ENCODE measurements at regions not wholly inside any gene's neighbourhood (a gene's known extent, or its start where the extent isn't known, plus 50 kb on each side); places are given as distances from the start of the nearest gene placed in this dataset.

DNA sequence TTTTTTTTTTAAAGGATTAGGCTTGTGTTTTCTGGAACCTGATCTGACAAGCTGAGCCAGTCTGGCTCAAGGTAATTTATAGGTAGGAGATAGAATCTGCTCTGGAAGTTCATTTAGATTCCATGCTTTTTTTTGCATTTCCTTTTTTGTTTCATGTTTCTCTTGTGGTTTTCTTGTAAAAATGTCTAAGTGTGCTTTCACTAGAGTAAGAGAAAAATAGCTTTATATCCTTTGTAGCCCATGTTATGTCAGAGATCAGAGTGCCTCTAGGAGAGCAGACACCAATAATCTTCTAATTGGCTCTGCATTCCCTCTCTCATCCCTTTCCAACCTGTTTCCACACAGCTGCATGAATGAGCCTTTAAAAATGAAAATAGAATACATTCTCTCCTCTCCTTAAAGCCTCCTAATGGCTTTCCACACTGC, 389.8 kb upstream of the KCNMB2 start:
- H3K79me2 ChIP-seq (ENCODE audit: control insufficient read depth, low read length): no peaks in the 10 kb centered on the region
- H3K27me3 ChIP-seq (ENCODE audit: control insufficient read depth, low read length): no peaks in the 10 kb centered on the region
- no peaks in the 10 kb centered on the region for H3K36me3 ChIP-seq (ENCODE audit: control insufficient read depth, low read length)
- H3K9me2 ChIP-seq (replicated peaks; ENCODE audit: control insufficient read depth, low read length): no peaks in the 10 kb centered on the region
- no peak overlapping the region for H3K27ac ChIP-seq (ENCODE audit: low read depth, low read length)
- no peak overlapping the region for H3K4me3 ChIP-seq (ENCODE audit: low read length)
- TF ChIP-seq EZH2phosphoT487 (IDR thresholded peaks at IDR 0.05; ENCODE audit: borderline replicate concordance, low read length): no peak
- TF ChIP-seq, protein P1, sequence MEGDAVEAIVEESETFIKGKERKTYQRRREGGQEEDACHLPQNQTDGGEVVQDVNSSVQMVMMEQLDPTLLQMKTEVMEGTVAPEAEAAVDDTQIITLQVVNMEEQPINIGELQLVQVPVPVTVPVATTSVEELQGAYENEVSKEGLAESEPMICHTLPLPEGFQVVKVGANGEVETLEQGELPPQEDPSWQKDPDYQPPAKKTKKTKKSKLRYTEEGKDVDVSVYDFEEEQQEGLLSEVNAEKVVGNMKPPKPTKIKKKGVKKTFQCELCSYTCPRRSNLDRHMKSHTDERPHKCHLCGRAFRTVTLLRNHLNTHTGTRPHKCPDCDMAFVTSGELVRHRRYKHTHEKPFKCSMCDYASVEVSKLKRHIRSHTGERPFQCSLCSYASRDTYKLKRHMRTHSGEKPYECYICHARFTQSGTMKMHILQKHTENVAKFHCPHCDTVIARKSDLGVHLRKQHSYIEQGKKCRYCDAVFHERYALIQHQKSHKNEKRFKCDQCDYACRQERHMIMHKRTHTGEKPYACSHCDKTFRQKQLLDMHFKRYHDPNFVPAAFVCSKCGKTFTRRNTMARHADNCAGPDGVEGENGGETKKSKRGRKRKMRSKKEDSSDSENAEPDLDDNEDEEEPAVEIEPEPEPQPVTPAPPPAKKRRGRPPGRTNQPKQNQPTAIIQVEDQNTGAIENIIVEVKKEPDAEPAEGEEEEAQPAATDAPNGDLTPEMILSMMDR (IDR thresholded peaks at IDR 0.05; ENCODE audit: low read depth, low read length, poor library complexity, severe bottlenecking): no peak
- no peaks in the 10 kb centered on the region for H3K9me3 ChIP-seq (ENCODE audit: control insufficient read depth, insufficient read depth, low read length)
- no peak overlapping the region for H3K4me2 ChIP-seq (ENCODE audit: low read length)
- no peaks in the 10 kb centered on the region for H3F3A ChIP-seq (ENCODE audit: control insufficient read depth, insufficient read depth)
- no peaks in the 10 kb centered on the region for H3K4me1 ChIP-seq (ENCODE audit: control insufficient read depth, low read length)
- no peaks in the 10 kb centered on the region for H4K20me1 ChIP-seq (ENCODE audit: control insufficient read depth, insufficient read depth, low read depth, low read length)

DNA sequence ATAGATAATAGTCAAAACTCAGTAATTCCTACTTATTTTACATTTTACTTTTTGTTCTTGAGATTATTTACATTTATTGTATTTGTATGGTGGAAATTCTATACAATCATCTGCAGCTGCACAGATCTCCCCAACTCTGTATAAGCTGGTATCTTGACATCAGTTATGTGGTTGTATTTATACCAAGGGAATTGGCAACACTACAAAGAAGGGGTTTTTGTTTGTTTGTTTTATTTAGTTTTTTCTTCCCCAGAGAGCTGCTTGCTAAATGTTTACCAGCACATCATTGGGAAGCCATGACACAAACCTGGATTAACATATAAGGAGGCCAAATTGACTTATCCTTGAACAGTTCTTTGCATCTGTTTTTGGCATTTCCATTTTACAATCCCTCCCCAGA, 389.2 kb upstream of the KCNMB2 start:
- Histone ChIP-seq H3K4me2 (ENCODE audit: low read length) (no peak overlapping the region), H3K4me3 (ENCODE audit: low read length) (no peak overlapping the region), H3K4me1 (ENCODE audit: control insufficient read depth, low read length) (no peaks in the 10 kb centered on the region), H3K36me3 (ENCODE audit: control insufficient read depth, low read length) (no peaks in the 10 kb centered on the region), H3K79me2 (ENCODE audit: control insufficient read depth, low read length) (no peaks in the 10 kb centered on the region), H3K9me2 (replicated peaks; ENCODE audit: control insufficient read depth, low read length) (no peaks in the 10 kb centered on the region), H3F3A (ENCODE audit: control insufficient read depth, insufficient read depth) (no peaks in the 10 kb centered on the region), H3K27me3 (ENCODE audit: control insufficient read depth, low read length) (no peaks in the 10 kb centered on the region), H4K20me1 (ENCODE audit: control insufficient read depth, insufficient read depth, low read depth, low read length) (no peaks in the 10 kb centered on the region), H3K27ac (ENCODE audit: low read depth, low read length) (no peak overlapping the region), H3K9me3 (ENCODE audit: control insufficient read depth, insufficient read depth, low read length) (no peaks in the 10 kb centered on the region)
- no peak for TF ChIP-seq EZH2phosphoT487 (IDR thresholded peaks at IDR 0.05; ENCODE audit: borderline replicate concordance, low read length)
- TF ChIP-seq, protein P1 (IDR thresholded peaks at IDR 0.05; ENCODE audit: low read depth, low read length, poor library complexity, severe bottlenecking): no peak

DNA sequence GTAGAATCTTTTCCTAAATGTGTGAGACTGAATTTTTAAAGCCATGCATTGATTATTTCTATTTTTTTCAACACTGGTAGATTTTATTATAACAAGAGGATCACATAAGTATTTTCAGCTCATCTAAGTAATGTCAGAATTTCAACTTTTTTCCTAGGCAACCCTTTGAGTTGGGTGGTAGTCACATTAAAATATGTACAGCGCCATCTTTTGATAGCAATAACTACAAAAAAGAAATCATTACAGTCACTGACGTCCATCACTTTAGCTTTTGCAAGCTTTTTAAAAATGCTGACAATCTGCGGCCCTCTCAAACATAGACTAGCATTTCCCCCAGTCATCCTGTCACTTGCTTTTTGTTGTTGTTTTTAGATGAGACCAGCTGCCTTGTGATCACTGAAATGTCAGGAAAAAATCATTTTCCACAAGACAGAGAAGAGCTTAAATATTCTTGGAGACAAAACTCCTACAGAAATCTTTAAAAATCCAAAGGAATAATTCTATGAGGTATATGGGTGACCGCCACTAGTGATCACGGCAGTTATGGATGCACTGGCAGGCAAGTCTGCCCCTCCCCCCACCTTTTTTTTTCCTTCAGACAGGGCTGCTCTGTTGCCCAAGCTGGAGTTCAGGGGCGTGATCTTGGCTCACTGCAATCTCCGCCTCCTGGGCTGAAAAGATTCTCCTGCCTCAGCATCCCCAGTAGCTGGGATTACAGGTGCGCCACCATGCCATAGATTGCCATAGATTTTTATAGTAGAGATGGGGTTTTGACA, 384.0 kb upstream of the KCNMB2 start:
- H3K9me2 ChIP-seq (replicated peaks; ENCODE audit: control insufficient read depth, low read length): no peaks in the 10 kb centered on the region
- H3K27ac ChIP-seq (ENCODE audit: low read depth, low read length): no peak overlapping the region
- H3K9me3 ChIP-seq (ENCODE audit: control insufficient read depth, insufficient read depth, low read length): no peaks in the 10 kb centered on the region
- H3K4me3 ChIP-seq (ENCODE audit: low read length): no peak overlapping the region
- no peaks in the 10 kb centered on the region for H4K20me1 ChIP-seq (ENCODE audit: control insufficient read depth, insufficient read depth, low read depth, low read length)
- H3K27me3 ChIP-seq (ENCODE audit: control insufficient read depth, low read length): no peaks in the 10 kb centered on the region
- no peaks in the 10 kb centered on the region for H3K4me1 ChIP-seq (ENCODE audit: control insufficient read depth, low read length)
- no peaks in the 10 kb centered on the region for H3F3A ChIP-seq (ENCODE audit: control insufficient read depth, insufficient read depth)
- no peaks in the 10 kb centered on the region for H3K79me2 ChIP-seq (ENCODE audit: control insufficient read depth, low read length)
- no peaks in the 10 kb centered on the region for H3K36me3 ChIP-seq (ENCODE audit: control insufficient read depth, low read length)
- TF ChIP-seq, protein P1 (IDR thresholded peaks at IDR 0.05; ENCODE audit: low read depth, low read length, poor library complexity, severe bottlenecking): no peak
- TF ChIP-seq EZH2phosphoT487 (IDR thresholded peaks at IDR 0.05; ENCODE audit: borderline replicate concordance, low read length): no peak
- no peak overlapping the region for H3K4me2 ChIP-seq (ENCODE audit: low read length)
